ENCODE measurements at regions not wholly inside any gene's neighbourhood (a gene's known extent, or its start where the extent isn't known, plus 50 kb on each side); places are given as distances from the start of the nearest gene placed in this dataset.

DNA sequence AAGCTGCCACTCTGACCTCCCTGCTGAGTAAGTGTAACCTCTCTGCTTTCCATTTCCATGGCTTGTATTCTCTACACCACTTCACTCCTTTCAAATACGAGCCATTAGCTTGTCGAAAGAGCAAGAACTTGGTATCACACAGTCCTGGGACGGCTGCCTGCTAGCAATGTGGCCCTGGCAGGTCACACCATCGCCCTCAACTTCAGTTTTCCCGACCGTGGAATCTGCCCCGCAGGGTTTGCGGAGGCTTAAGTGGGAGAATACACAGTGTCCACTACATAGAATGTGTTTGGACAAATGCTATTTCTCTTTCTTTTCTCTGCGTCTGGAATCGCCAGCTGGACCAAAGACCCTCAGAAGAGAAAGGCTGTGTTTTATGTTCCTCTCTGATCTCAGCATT lies 78.6 kb upstream of the STOX2 start:
- TF ChIP-seq, protein P1, sequence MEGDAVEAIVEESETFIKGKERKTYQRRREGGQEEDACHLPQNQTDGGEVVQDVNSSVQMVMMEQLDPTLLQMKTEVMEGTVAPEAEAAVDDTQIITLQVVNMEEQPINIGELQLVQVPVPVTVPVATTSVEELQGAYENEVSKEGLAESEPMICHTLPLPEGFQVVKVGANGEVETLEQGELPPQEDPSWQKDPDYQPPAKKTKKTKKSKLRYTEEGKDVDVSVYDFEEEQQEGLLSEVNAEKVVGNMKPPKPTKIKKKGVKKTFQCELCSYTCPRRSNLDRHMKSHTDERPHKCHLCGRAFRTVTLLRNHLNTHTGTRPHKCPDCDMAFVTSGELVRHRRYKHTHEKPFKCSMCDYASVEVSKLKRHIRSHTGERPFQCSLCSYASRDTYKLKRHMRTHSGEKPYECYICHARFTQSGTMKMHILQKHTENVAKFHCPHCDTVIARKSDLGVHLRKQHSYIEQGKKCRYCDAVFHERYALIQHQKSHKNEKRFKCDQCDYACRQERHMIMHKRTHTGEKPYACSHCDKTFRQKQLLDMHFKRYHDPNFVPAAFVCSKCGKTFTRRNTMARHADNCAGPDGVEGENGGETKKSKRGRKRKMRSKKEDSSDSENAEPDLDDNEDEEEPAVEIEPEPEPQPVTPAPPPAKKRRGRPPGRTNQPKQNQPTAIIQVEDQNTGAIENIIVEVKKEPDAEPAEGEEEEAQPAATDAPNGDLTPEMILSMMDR (IDR thresholded peaks at IDR 0.05; ENCODE audit: low read depth, low read length) = no peak
- no peak overlapping the region for H3K4me3 ChIP-seq (ENCODE audit: low read depth, low read length)

DNA sequence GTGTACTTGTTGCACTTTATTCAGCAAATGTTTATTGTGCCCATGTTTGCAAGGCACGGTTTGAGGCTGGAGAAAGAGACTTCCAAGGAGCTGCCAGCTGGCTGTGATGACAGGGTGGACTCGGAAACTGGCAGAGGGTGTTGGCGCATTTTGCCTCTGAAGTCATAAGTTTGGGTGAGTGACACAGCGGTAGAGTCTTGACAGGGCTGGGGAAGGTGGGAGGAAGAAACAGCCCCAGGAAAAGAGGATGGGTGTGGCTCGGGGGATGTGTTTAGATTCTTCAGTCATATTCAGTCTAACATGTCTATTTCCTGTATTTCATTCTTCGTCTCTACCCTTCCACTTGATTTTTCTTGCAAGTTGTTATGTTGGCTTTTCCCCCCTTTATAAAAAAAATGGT lies 77.0 kb upstream of the STOX2 start:
- TF ChIP-seq, protein P1 (IDR thresholded peaks at IDR 0.05; ENCODE audit: low read depth, low read length) = no peak
- no peak overlapping the region for H3K4me3 ChIP-seq (ENCODE audit: low read depth, low read length)

GRCh38 chr4:183828839-183829238 lies 76.3 kb upstream of the STOX2 start:
- no peak overlapping the region for H3K4me3 ChIP-seq (ENCODE audit: low read depth, low read length)
- TF ChIP-seq, protein P1 (IDR thresholded peaks at IDR 0.05; ENCODE audit: low read depth, low read length) = no peak

DNA sequence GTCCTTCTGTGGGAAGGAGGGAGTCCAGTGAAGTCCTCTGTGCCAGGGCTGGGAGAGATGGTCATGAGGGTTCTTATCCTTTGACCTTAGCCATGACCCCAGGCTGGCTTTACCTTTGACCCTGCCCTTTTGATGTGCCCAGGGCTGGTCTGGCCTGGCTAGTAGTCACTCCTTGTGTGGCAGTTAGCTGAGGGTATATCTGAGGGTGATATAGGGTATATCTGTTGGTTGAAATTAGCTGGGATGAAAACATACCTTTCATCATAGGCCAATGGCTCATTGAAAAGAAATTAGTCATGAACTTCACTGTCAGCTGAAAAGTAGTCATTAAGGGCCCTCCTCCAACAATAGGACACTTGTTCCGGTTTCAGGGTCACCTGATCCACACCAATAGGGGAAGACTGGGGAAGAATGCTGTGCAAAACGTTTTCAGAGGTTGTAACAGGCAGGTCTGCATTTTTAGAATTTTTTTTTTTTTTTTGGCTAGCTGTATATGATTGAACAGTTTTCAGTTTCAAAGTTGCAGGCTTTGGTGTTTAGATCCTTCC lies 74.6 kb upstream of the STOX2 start:
- no peak overlapping the region for H3K4me3 ChIP-seq (ENCODE audit: low read depth, low read length)
- TF ChIP-seq, protein P1 (IDR thresholded peaks at IDR 0.05; ENCODE audit: low read depth, low read length) = no peak

- TF ChIP-seq, protein P1 (IDR thresholded peaks at IDR 0.05; ENCODE audit: low read depth, low read length) = no peak
- H3K4me3 ChIP-seq (ENCODE audit: low read depth, low read length) = no peak overlapping the region
These were observed 74.1 kb upstream of the STOX2 start for GRCh38 chr4:183831026-183831446.

DNA sequence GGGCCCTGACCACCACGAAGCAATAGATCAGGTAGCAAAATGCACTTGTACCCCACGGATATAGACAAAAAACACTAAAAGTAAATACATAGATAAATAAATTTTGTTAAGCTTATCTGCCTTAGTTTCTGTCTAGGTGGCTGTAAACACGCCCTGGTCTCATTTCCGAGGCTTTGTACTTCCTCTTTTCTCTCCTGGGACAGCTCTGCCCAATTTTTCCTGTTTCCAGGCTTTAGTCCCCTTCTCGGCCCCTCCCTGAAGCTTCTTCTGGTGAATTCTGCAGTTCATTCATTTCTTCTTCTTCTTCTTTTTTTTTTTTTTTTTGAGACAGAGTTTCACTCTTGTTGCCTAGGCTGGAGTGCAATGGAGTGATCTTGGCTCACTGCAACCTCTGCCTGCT lies 73.4 kb upstream of the STOX2 start:
- TF ChIP-seq, protein P1 (IDR thresholded peaks at IDR 0.05; ENCODE audit: low read depth, low read length) = no peak
- no peak overlapping the region for H3K4me3 ChIP-seq (ENCODE audit: low read depth, low read length)

DNA sequence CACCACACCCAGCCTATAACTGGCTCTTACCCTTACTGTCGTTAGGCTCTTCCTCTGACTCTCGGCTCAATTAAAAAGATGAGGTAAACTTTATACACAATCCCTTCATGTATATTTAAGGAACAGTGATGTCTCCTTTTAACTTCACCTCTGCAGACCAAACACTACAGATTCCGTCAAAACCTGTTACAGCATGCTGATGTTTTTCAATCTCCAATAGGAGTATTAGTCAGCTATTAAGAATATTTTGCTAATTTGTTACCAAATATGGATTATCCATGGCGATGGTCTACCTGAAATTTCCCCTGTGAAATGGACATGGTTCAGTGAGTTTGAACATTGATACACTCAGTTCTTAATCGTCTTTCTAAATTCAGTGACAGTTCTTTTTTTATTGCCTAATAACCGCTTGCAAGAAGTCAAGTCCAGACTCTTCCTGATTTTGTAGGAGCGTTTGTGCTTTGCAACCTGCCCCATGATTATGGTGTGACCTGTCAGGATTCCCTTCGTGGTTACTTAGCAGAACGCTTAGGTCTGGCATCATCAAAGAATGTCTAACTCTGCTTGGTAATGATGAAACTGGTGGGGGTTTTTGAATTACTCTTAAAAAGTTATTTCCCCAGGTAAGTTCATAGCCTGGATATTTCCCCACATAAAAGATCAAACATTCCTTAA lies 72.2 kb upstream of the STOX2 start:
- TF ChIP-seq, protein P1 (IDR thresholded peaks at IDR 0.05; ENCODE audit: low read depth, low read length) = no peak
- no peak overlapping the region for H3K4me3 ChIP-seq (ENCODE audit: low read depth, low read length)

Data from WI38 (cell line).